ENCODE measurements at regions not wholly inside any gene's neighbourhood (a gene's known extent, or its start where the extent isn't known, plus 50 kb on each side); places are given as distances from the start of the nearest gene placed in this dataset.
A peak's percentile ranks its signal among the peaks of the same experiment; 100 is the strongest.

DNA sequence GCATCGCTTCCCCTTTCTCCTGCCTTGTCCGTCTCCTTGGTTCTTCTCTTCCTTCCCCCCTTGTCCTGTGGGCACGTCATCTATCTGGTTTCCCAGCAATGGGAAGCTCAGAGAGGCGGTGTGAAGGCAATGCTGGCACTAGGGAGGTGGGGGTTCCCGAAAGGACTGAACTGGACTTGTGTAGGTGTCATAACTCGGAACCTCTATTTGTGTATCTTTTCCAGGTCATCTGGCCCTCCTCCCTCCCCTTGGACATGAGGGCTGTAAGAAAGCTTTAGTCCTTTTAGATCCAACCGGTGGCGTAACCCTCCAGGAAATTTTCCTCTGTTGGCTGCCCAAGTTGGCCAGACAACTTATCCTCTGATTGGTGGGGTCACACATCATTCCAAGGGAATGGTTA, 231.5 kb upstream of the TLE3 start:
- Histone ChIP-seq H3K4me3 (no peak overlapping the region), H3K4me1 (peaks cover 14 to 34% (median 22%) of the 10 kb centered on the region in 4 donors), H3K9me3 (peaks cover 0 to 8% (median 3%) of the 10 kb centered on the region in 4 donors), H3K36me3 (no peaks in the 10 kb centered on the region), H3K27me3 (no peaks in the 10 kb centered on the region), H3K27ac (peak overlapping the region in 1 of 5 donors; percentile 54)
- intact Hi-C loops (cut with DNase I; ENCODE audit: low total_unique reads) = no loop called here
- WGBS, 5 donors = 86 to 91% (median 88%) methylated on average over 8 of the region's 8 CpGs
- DNase-seq = peak in 1 of 2 donors; percentile 2
- TF ChIP-seq POLR2A (IDR thresholded peaks at IDR 0.05) (no peak), EP300 (IDR thresholded peaks at IDR 0.05) (no peak), POLR2AphosphoS5 (IDR thresholded peaks at IDR 0.05) (no peak)
- TF ChIP-seq, protein P1, sequence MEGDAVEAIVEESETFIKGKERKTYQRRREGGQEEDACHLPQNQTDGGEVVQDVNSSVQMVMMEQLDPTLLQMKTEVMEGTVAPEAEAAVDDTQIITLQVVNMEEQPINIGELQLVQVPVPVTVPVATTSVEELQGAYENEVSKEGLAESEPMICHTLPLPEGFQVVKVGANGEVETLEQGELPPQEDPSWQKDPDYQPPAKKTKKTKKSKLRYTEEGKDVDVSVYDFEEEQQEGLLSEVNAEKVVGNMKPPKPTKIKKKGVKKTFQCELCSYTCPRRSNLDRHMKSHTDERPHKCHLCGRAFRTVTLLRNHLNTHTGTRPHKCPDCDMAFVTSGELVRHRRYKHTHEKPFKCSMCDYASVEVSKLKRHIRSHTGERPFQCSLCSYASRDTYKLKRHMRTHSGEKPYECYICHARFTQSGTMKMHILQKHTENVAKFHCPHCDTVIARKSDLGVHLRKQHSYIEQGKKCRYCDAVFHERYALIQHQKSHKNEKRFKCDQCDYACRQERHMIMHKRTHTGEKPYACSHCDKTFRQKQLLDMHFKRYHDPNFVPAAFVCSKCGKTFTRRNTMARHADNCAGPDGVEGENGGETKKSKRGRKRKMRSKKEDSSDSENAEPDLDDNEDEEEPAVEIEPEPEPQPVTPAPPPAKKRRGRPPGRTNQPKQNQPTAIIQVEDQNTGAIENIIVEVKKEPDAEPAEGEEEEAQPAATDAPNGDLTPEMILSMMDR (IDR thresholded peaks at IDR 0.05) = no peak

DNA sequence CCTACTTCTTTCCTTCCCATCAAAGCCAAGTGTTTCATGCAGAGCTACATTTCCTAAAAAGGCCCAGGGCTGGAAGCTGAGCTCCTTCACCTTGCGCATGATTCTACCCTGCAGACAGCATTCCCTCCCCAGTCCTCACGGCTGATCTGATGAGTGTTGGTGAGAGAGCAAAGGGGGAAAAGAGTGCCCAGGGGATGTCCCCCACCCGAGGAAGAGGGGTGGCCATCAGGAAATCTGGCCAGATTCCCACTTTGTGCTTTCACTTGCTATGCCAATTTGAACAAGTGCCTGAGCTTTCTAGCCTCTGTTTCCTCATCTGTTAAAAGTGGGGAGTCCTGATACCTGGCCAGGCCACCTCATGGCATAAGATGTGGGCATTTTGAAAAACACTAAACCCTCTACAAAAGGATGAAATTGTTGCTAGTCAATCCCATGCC, 231.0 kb upstream of the TLE3 start:
- Histone ChIP-seq H3K27ac (peak overlapping the region in 1 of 5 donors; percentile 54), H3K27me3 (no peaks in the 10 kb centered on the region), H3K9me3 (peaks cover 0 to 4% (median under 1%) of the 10 kb centered on the region in 4 donors), H3K4me1 (peaks cover 18 to 39% (median 27%) of the 10 kb centered on the region in 4 donors), H3K4me3 (no peak overlapping the region), H3K36me3 (no peaks in the 10 kb centered on the region)
- TF ChIP-seq, protein P1 (IDR thresholded peaks at IDR 0.05) = no peak
- TF ChIP-seq POLR2A (IDR thresholded peaks at IDR 0.05) (no peak), EP300 (IDR thresholded peaks at IDR 0.05) (no peak)
- intact Hi-C loops (cut with DNase I; ENCODE audit: low total_unique reads) = no loop called here
- WGBS, 5 donors = 48 to 75% (median 64%) methylated on average over 3 of the region's 3 CpGs
- peak in 1 of 2 donors; percentile 8 for DNase-seq

DNA sequence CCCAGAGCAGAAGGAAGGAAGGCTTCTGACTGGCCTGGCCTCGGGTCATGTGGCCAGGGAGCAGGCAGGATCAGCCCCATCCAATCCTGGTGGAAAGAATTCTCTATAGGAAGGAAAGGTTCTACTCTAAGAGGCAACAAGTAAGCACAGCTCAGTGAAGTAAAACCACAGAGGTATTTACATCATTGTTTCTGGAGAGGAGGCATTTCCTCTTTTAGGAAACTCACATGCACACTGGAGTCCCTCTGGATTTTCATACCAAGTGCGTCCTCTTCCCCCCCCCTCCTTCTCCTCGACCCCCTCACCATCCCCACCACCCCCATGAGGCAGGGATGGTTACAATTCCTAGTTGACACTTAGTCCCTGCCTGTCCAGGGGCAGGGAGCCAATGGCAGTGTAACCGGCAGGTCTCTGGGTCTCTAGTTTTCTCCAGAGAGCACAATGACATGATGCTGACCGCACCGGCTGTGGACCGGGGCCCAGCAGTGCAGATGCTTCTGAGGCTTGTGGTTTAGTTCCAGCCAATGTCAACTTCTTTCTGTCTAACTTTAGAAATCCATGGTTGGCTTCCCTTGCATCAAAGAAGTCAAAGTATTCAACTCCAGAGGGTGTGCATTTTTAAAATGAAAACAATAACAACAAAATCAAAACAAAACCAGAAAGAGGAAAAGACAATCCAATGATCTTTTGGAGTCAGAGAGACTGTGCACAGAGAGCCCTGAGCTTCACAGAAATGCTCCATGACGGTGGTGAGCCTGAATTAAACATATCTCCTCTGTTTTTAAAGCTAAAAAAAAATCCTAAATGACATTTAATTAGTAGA, 230.3 kb upstream of the TLE3 start:
- peaks cover 24 to 45% (median 33%) of the 10 kb centered on the region in 4 donors for H3K4me1 ChIP-seq
- no peak overlapping the region for H3K4me3 ChIP-seq
- H3K27ac ChIP-seq = peak overlapping the region in 1 of 5 donors; percentile 54
- H3K36me3 ChIP-seq = no peaks in the 10 kb centered on the region
- H3K27me3 ChIP-seq = no peaks in the 10 kb centered on the region
- peak in 1 of 2 donors; percentile 62 for DNase-seq
- TF ChIP-seq, protein P1 (IDR thresholded peaks at IDR 0.05) = no peak
- TF ChIP-seq EP300 (IDR thresholded peaks at IDR 0.05) (no peak), POLR2A (IDR thresholded peaks at IDR 0.05) (no peak), POLR2AphosphoS5 (IDR thresholded peaks at IDR 0.05) (no peak)
- intact Hi-C loops (cut with DNase I; ENCODE audit: low total_unique reads) = no loop called here
- 46 to 55% (median 53%) methylated on average over 8 of the region's 8 CpGs for WGBS, 5 donors
- H3K9me3 ChIP-seq = no peaks in the 10 kb centered on the region

DNA sequence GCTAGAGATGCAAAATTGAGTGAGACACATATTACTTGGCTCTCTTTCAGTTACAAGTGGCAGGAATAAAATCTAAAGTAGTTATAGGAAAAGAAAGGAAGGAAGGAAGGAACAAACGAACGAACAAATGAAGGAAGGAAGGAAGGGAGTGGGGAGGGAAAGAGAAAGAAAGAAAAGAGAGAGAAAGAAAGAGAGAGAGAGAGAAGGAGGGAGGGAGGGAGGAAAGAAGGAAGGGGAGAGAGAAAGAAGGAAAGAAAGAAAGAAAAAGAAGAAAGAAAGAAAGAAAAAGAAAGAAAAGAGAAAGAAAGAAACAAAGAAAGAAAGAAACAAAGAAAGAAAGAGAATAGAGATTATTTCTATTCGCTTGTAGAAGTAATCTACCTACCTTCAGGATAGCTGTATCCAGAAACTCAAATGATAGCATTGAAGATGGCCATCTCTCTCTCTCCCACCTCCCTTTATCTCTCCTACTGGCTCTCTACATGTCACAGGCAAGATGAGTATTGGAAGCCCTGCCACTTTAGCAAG, 229.7 kb upstream of the TLE3 start:
- no peaks in the 10 kb centered on the region for H3K27me3 ChIP-seq
- no peak for TF ChIP-seq POLR2AphosphoS5 (IDR thresholded peaks at IDR 0.05)
- TF ChIP-seq, protein P1 (IDR thresholded peaks at IDR 0.05) = no peak
- TF ChIP-seq EP300 (IDR thresholded peaks at IDR 0.05) = no peak
- TF ChIP-seq POLR2A (IDR thresholded peaks at IDR 0.05) = no peak
- no peaks in the 10 kb centered on the region for H3K9me3 ChIP-seq
- no peak overlapping the region for H3K4me3 ChIP-seq
- 75 to 93% (median 82%) methylated on average over 3 of the region's 3 CpGs for WGBS, 5 donors
- no peaks in the 10 kb centered on the region for H3K36me3 ChIP-seq
- intact Hi-C loops (cut with DNase I; ENCODE audit: low total_unique reads) = no loop called here
- H3K27ac ChIP-seq = no peak overlapping the region
- no peak for DNase-seq
- peaks cover 28 to 52% (median 40%) of the 10 kb centered on the region in 4 donors for H3K4me1 ChIP-seq

Data from stomach (tissue), 8 donors.